ENCODE measurements at regions not wholly inside any gene's neighbourhood (a gene's known extent, or its start where the extent isn't known, plus 50 kb on each side); places are given as distances from the start of the nearest gene placed in this dataset.

DNA sequence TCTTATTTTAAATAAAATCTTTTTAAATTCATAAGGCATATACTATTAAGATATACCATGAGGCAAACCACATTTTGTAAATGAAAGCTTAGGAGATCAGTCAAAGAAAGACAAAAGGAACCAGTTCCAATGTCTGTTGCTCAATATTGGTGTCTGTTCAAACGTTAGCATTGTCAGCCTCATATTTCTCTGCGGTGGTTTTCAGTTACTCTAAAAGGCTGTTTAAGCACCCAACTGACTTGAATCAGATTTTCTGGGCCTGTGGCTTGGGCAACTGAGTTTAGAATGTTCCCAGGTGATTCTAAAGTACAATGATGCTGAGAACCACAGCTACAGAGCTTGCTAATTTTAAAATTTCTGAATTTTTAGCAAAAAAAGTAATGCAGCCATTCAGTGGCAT is 166.3 kb upstream of the KIF2A start:
- Histone ChIP-seq H3K27me3 (ENCODE audit: insufficient read depth, low read length) (peaks cover 64% of the 10 kb centered on the region), H3K27ac (ENCODE audit: low read depth, low read length) (no peak overlapping the region), H3K4me3 (ENCODE audit: low read depth, low read length) (no peak overlapping the region), H3K4me1 (ENCODE audit: control insufficient read depth, insufficient read depth, low read length, unreplicated experiment) (no peaks in the 10 kb centered on the region), H3K79me2 (ENCODE audit: control insufficient read depth, insufficient read depth, low read length, unreplicated experiment) (no peaks in the 10 kb centered on the region), H2AFZ (ENCODE audit: low read length, unreplicated experiment) (no peak overlapping the region), H3K36me3 (ENCODE audit: insufficient read depth, low read length) (no peaks in the 10 kb centered on the region)

DNA sequence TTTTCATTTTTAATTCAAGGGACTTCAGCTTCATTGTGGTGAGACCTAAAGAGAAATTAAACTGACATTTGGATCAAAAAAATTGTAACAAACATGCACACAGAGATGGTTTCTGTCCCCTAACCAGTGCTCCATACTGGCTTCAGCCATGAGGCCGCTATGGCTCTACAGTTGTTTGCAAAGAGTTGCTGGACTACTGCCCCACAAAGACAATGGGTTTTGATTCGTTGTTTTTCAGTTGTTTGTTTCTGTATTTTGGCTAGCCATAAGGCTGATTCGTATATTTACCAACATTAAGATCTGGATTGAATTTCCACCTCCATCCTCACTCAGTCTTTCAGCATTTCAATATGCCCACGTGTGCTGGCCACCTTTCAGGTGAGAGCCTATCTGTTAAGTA is 163.7 kb upstream of the KIF2A start:
- no peaks in the 10 kb centered on the region for H3K79me2 ChIP-seq (ENCODE audit: control insufficient read depth, insufficient read depth, low read length, unreplicated experiment)
- H3K4me3 ChIP-seq (ENCODE audit: low read depth, low read length), result no peak overlapping the region
- H3K27me3 ChIP-seq (ENCODE audit: insufficient read depth, low read length), result peaks cover 73% of the 10 kb centered on the region
- H3K27ac ChIP-seq (ENCODE audit: low read depth, low read length), result no peak overlapping the region
- H3K36me3 ChIP-seq (ENCODE audit: insufficient read depth, low read length), result no peaks in the 10 kb centered on the region
- H2AFZ ChIP-seq (ENCODE audit: low read length, unreplicated experiment), result no peak overlapping the region
- no peaks in the 10 kb centered on the region for H3K4me1 ChIP-seq (ENCODE audit: control insufficient read depth, insufficient read depth, low read length, unreplicated experiment)

DNA sequence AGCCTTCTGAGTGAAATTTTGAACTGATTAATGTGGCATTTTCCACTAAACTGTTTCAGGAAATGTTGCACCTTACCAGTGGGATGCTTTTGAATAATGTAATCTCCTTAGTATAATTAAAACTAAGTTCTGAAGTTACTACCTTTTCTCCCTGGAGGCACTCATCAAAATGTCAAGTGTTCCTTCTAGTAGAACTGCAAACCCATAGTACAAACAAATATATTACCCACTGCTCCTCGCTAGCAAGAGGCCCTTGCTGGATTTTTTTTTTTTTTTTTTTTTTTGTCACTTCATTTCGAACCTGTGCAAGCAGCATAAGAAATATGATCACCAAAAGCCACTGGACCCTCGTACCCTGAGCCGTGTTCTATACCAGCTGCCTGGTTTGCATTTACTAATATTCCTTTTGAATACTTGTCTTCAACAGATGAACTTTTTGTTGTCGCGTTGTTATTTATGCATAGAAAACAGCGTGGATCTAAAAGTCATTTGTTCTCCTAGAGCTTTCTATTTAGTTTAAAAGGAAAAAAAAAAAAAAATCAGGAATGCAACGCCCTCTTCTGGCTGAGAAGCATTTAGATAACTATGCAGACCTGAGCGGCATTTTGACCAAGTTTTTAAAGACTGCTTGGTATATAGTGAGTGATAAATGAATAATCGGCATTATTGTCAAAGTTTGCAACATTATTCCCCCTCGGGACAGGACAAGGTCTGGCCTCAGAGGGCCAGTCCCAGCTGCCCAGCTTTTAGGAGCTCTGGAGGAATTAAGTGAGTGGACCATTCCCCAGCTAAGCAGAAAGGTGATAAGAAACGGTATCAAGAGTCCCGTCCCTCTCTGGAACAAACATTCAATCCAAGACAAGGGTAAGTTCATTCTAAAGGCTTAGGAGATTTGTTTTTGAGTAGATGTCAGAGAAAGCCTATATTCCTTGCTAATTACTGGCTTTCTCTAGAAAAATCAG is 162.5 kb upstream of the KIF2A start:
- Histone ChIP-seq H2AFZ (ENCODE audit: low read length, unreplicated experiment) (no peak overlapping the region), H3K36me3 (ENCODE audit: insufficient read depth, low read length) (no peaks in the 10 kb centered on the region), H3K4me1 (ENCODE audit: control insufficient read depth, insufficient read depth, low read length, unreplicated experiment) (no peaks in the 10 kb centered on the region), H3K27ac (ENCODE audit: low read depth, low read length) (no peak overlapping the region), H3K4me3 (ENCODE audit: low read depth, low read length) (peak overlapping the region; percentile 43), H3K79me2 (ENCODE audit: control insufficient read depth, insufficient read depth, low read length, unreplicated experiment) (no peaks in the 10 kb centered on the region), H3K27me3 (ENCODE audit: insufficient read depth, low read length) (peaks cover 73% of the 10 kb centered on the region)

DNA sequence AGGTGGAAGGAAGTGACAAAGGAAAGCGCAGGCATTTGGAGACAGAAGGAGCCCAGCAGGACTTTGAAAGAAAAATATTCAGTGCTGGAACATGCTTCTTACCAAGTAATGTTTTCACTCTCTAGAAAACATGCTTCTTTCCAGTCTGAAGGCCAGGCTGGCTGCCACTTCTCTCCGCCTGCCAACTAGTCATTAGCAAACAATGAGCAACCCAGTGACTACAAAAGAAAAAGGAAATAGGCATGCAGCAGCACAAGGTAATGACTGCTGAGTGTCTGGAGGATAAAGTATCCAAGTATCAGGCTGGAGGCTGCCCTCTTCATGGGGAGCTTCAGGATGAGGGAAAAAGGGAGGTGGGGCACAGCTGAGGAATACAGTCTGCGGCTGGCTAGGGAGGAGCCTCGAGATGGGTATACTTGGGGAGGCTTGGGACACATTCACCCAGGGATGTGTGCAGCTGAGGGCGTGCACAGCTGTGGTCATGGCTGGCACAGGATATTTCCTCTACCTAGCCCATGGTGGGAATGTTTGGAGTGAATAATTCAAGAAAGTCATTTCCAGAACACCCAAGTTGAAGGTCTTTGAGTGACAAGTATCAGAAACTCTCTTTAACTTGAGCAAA is 161.5 kb upstream of the KIF2A start:
- H3K36me3 ChIP-seq (ENCODE audit: insufficient read depth, low read length), result no peaks in the 10 kb centered on the region
- peaks cover 76% of the 10 kb centered on the region for H3K27me3 ChIP-seq (ENCODE audit: insufficient read depth, low read length)
- H3K27ac ChIP-seq (ENCODE audit: low read depth, low read length), result no peak overlapping the region
- H3K4me3 ChIP-seq (ENCODE audit: low read depth, low read length), result no peak overlapping the region
- no peak overlapping the region for H2AFZ ChIP-seq (ENCODE audit: low read length, unreplicated experiment)
- H3K4me1 ChIP-seq (ENCODE audit: control insufficient read depth, insufficient read depth, low read length, unreplicated experiment), result no peaks in the 10 kb centered on the region
- no peaks in the 10 kb centered on the region for H3K79me2 ChIP-seq (ENCODE audit: control insufficient read depth, insufficient read depth, low read length, unreplicated experiment)

DNA sequence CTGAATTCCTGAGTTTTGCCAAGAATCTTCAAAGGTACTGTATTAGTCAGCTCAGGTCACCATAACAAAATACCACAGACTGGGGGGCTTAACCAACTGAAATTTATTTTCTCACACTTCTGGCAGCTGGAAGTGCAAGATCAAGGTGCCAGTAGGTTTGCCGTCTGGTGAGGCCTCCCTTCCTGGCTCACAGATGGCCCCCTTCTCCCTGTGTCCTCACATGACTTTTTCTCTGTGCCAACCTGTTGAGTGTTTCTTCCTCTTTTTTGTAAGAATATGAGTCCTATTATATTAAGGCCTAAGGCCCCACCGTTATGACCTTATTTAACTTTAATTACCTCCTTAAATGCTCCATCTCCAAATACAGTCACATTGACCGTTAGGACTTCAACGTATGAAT is 156.1 kb upstream of the KIF2A start:
- no peak overlapping the region for H3K27ac ChIP-seq (ENCODE audit: low read depth, low read length)
- no peaks in the 10 kb centered on the region for H3K36me3 ChIP-seq (ENCODE audit: insufficient read depth, low read length)
- H3K4me3 ChIP-seq (ENCODE audit: low read depth, low read length), result no peak overlapping the region
- H3K27me3 ChIP-seq (ENCODE audit: insufficient read depth, low read length), result peaks cover 45% of the 10 kb centered on the region
- no peak overlapping the region for H2AFZ ChIP-seq (ENCODE audit: low read length, unreplicated experiment)
- no peaks in the 10 kb centered on the region for H3K79me2 ChIP-seq (ENCODE audit: control insufficient read depth, insufficient read depth, low read length, unreplicated experiment)
- H3K4me1 ChIP-seq (ENCODE audit: control insufficient read depth, insufficient read depth, low read length, unreplicated experiment), result no peaks in the 10 kb centered on the region

- no peaks in the 10 kb centered on the region for H3K36me3 ChIP-seq (ENCODE audit: insufficient read depth, low read length)
- H2AFZ ChIP-seq (ENCODE audit: low read length, unreplicated experiment), result no peak overlapping the region
- no peak overlapping the region for H3K4me3 ChIP-seq (ENCODE audit: low read depth, low read length)
- H3K27me3 ChIP-seq (ENCODE audit: insufficient read depth, low read length), result peaks cover 22% of the 10 kb centered on the region
- H3K79me2 ChIP-seq (ENCODE audit: control insufficient read depth, insufficient read depth, low read length, unreplicated experiment), result no peaks in the 10 kb centered on the region
- no peak overlapping the region for H3K27ac ChIP-seq (ENCODE audit: low read depth, low read length)
- H3K4me1 ChIP-seq (ENCODE audit: control insufficient read depth, insufficient read depth, low read length, unreplicated experiment), result no peaks in the 10 kb centered on the region
Observed at GRCh38 chr5:62152394-62153087, 153.5 kb upstream of the KIF2A start.

GRCh38 chr5:62154758-62155157 is 151.2 kb upstream of the KIF2A start:
- H3K27me3 ChIP-seq (ENCODE audit: insufficient read depth, low read length), result peaks cover 6% of the 10 kb centered on the region; the same call in 1 of the 2 replicates
- no peaks in the 10 kb centered on the region for H3K4me1 ChIP-seq (ENCODE audit: control insufficient read depth, insufficient read depth, low read length, unreplicated experiment)
- H3K27ac ChIP-seq (ENCODE audit: low read depth, low read length), result no peak overlapping the region
- no peaks in the 10 kb centered on the region for H3K36me3 ChIP-seq (ENCODE audit: insufficient read depth, low read length)
- H3K79me2 ChIP-seq (ENCODE audit: control insufficient read depth, insufficient read depth, low read length, unreplicated experiment), result no peaks in the 10 kb centered on the region
- H3K4me3 ChIP-seq (ENCODE audit: low read depth, low read length), result no peak overlapping the region
- H2AFZ ChIP-seq (ENCODE audit: low read length, unreplicated experiment), result no peak overlapping the region

GRCh38 chr5:62155988-62156387 is 150.0 kb upstream of the KIF2A start:
- Histone ChIP-seq H3K36me3 (ENCODE audit: insufficient read depth, low read length) (no peaks in the 10 kb centered on the region), H2AFZ (ENCODE audit: low read length, unreplicated experiment) (no peak overlapping the region), H3K4me3 (ENCODE audit: low read depth, low read length) (no peak overlapping the region), H3K79me2 (ENCODE audit: control insufficient read depth, insufficient read depth, low read length, unreplicated experiment) (no peaks in the 10 kb centered on the region), H3K4me1 (ENCODE audit: control insufficient read depth, insufficient read depth, low read length, unreplicated experiment) (no peaks in the 10 kb centered on the region), H3K27me3 (ENCODE audit: insufficient read depth, low read length) (peaks cover 6% of the 10 kb centered on the region; the same call in 1 of the 2 replicates), H3K27ac (ENCODE audit: low read depth, low read length) (no peak overlapping the region)

DNA sequence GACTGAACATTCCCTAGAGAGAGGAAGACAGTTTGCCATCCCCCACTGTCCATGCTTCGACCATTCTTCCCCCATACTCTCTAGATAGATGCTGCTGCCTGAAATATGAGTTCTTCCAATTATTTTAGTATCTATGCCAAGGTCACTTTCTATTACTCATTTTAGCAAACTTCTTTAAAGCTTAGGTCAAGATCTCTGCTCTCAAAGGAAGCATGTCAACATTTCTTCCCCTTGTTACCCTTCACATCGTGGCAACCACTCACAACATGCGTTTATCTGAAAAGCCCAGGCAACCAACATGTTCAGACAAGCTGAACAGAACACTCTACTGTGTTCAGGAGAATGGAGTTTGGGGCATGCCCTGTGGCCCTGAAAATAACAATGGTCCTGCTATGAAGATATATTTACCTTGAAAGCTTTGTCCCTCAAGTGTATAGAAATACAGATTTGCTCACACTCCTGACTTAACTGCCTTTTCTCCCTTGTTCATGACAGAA is 138.4 kb upstream of the KIF2A start:
- Histone ChIP-seq H3K27ac (ENCODE audit: low read depth, low read length) (no peak overlapping the region), H3K4me1 (ENCODE audit: control insufficient read depth, insufficient read depth, low read length, unreplicated experiment) (no peaks in the 10 kb centered on the region), H3K79me2 (ENCODE audit: control insufficient read depth, insufficient read depth, low read length, unreplicated experiment) (no peaks in the 10 kb centered on the region), H3K4me3 (ENCODE audit: low read depth, low read length) (no peak overlapping the region), H3K36me3 (ENCODE audit: insufficient read depth, low read length) (no peaks in the 10 kb centered on the region), H3K27me3 (ENCODE audit: insufficient read depth, low read length) (peaks cover 20% of the 10 kb centered on the region), H2AFZ (ENCODE audit: low read length, unreplicated experiment) (no peak overlapping the region)

GRCh38 chr5:62168506-62169281 is 137.3 kb upstream of the KIF2A start:
- H3K4me1 ChIP-seq (ENCODE audit: control insufficient read depth, insufficient read depth, low read length, unreplicated experiment), result no peaks in the 10 kb centered on the region
- H3K27ac ChIP-seq (ENCODE audit: low read depth, low read length), result no peak overlapping the region
- H3K79me2 ChIP-seq (ENCODE audit: control insufficient read depth, insufficient read depth, low read length, unreplicated experiment), result no peaks in the 10 kb centered on the region
- H3K4me3 ChIP-seq (ENCODE audit: low read depth, low read length), result no peak overlapping the region
- no peak overlapping the region for H2AFZ ChIP-seq (ENCODE audit: low read length, unreplicated experiment)
- peaks cover 24% of the 10 kb centered on the region for H3K27me3 ChIP-seq (ENCODE audit: insufficient read depth, low read length)
- H3K36me3 ChIP-seq (ENCODE audit: insufficient read depth, low read length), result no peaks in the 10 kb centered on the region

Data from ACC112 (cell line).